ENCODE measurements at regions not wholly inside any gene's neighbourhood (a gene's known extent, or its start where the extent isn't known, plus 50 kb on each side); places are given as distances from the start of the nearest gene placed in this dataset.
A peak's percentile ranks its signal among the peaks of the same experiment; 100 is the strongest.

DNA sequence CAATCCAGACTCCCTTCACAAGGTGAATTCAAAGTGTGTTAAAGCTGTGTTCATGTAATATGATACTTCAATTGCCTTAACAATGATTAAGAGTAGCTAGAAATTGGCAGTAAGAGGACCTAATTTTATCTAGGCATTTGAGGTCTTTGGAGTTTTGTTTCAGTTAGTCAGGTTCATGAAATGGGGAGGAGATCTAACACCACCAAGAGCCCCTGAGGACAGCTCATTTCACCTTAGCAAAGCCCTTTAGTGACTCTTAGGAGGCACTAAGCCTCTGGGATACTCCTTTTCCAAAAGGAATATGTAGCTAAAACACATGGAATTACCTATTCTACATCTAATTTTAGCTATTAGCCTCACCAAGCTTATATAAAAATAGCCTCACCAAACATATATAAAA is 716.5 kb upstream of the RAB6C start:
- H3K27ac Mint-ChIP-seq: no peak overlapping the region
- H3K36me3 Mint-ChIP-seq (ENCODE audit: low read depth): no peaks in the 10 kb centered on the region
- no peaks in the 10 kb centered on the region for H3K4me1 Mint-ChIP-seq
- H3K9me3 Mint-ChIP-seq: peaks cover 20% of the 10 kb centered on the region
- H3K4me3 Mint-ChIP-seq: no peak overlapping the region
- intact Hi-C loops (cut with micrococcal nuclease): no loop called here
- H3K27me3 Mint-ChIP-seq: no peaks in the 10 kb centered on the region
- DNase-seq: no peak

DNA sequence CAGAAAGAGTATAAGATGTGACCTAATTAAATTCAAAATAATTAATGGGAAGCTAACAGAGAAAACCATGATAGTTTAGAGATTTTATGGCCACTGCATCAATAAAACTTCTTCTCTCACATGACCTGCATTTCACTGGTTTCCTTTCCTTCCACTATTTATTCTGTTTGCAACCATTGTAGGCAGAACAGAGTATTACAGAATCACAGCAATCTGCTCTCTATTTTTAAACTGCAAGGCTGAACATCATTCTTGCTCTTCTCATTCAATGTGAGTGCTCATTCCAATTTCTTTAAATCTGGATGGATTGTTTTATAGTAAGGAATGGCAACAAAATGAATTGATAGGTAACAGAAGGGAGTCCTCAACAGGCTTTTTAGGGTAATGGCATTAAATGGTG is 715.5 kb upstream of the RAB6C start:
- no peaks in the 10 kb centered on the region for H3K27me3 Mint-ChIP-seq
- intact Hi-C loops (cut with micrococcal nuclease): no loop called here
- H3K9me3 Mint-ChIP-seq: peaks cover 13% of the 10 kb centered on the region
- H3K27ac Mint-ChIP-seq: no peak overlapping the region
- no peak for DNase-seq
- no peak overlapping the region for H3K4me3 Mint-ChIP-seq
- no peaks in the 10 kb centered on the region for H3K36me3 Mint-ChIP-seq (ENCODE audit: low read depth)
- H3K4me1 Mint-ChIP-seq: no peaks in the 10 kb centered on the region

- Mint-ChIP-seq H3K36me3 (ENCODE audit: low read depth) (no peaks in the 10 kb centered on the region), H3K9me3 (peaks cover 9% of the 10 kb centered on the region), H3K4me3 (no peak overlapping the region), H3K4me1 (no peaks in the 10 kb centered on the region), H3K27me3 (no peaks in the 10 kb centered on the region), H3K27ac (no peak overlapping the region)
- intact Hi-C loops (cut with micrococcal nuclease): no loop called here
- no peak for DNase-seq
These were observed 711.9 kb upstream of the RAB6C start for GRCh38 chr2:129267559-129267958.

DNA sequence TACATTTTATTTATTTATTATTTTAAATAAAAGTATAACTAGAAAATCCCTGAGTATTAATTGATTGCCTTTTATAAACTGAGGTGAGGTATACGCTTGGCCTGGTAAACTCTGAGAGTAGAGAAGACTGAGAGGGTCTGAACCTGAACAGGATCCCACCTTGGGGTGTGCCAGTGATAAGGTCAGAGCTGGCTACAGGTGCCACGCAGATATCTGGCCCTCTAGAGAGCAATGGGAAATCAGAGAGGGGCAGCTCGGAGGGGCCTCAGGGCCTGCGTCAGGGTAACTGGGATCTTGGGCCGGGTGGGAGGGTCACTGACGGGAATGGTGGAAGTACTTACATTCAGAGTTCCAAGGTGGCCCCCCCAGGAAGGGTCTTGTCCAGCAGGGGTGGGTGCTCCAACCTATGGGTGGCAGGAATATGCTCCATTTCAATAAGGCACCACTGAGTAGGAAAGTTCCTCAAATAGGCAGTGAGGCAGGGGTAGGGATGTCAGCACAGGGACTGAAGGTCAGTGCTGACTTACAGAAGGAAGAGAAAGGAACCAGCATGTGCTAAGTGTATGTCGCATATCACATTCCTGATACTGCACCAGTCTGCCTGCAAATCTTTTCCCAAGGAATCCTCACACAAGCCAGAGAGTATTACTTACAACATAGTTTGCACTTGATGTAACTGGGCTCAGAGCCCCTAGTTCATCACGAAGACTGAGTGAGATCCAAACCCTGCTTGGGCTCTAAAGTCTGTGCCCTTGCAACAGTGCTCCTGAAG is 706.0 kb upstream of the RAB6C start:
- Mint-ChIP-seq H3K36me3 (ENCODE audit: low read depth) (no peaks in the 10 kb centered on the region), H3K4me1 (no peaks in the 10 kb centered on the region), H3K27ac (no peak overlapping the region), H3K9me3 (no peaks in the 10 kb centered on the region), H3K27me3 (no peaks in the 10 kb centered on the region), H3K4me3 (no peak overlapping the region)
- intact Hi-C loops (cut with micrococcal nuclease): no loop called here
- DNase-seq: no peak

- H3K4me1 Mint-ChIP-seq: no peaks in the 10 kb centered on the region
- no peak overlapping the region for H3K4me3 Mint-ChIP-seq
- intact Hi-C loops (cut with micrococcal nuclease): no loop called here
- DNase-seq: no peak
- H3K9me3 Mint-ChIP-seq: no peaks in the 10 kb centered on the region
- H3K36me3 Mint-ChIP-seq (ENCODE audit: low read depth): no peaks in the 10 kb centered on the region
- H3K27me3 Mint-ChIP-seq: no peaks in the 10 kb centered on the region
- H3K27ac Mint-ChIP-seq: no peak overlapping the region
These were observed 705.4 kb upstream of the RAB6C start for GRCh38 chr2:129274038-129274415.

GRCh38 chr2:129274918-129275317 is 704.5 kb upstream of the RAB6C start:
- Mint-ChIP-seq H3K9me3 (no peaks in the 10 kb centered on the region), H3K4me3 (no peak overlapping the region), H3K36me3 (ENCODE audit: low read depth) (no peaks in the 10 kb centered on the region), H3K4me1 (no peaks in the 10 kb centered on the region), H3K27ac (no peak overlapping the region), H3K27me3 (no peaks in the 10 kb centered on the region)
- DNase-seq: no peak
- intact Hi-C loops (cut with micrococcal nuclease): no loop called here

GRCh38 chr2:129275706-129276105 is 703.8 kb upstream of the RAB6C start:
- Mint-ChIP-seq H3K4me3 (no peak overlapping the region), H3K36me3 (ENCODE audit: low read depth) (no peaks in the 10 kb centered on the region), H3K9me3 (no peaks in the 10 kb centered on the region), H3K27ac (no peak overlapping the region), H3K27me3 (no peaks in the 10 kb centered on the region), H3K4me1 (no peaks in the 10 kb centered on the region)
- intact Hi-C loops (cut with micrococcal nuclease): no loop called here
- DNase-seq: no peak

DNA sequence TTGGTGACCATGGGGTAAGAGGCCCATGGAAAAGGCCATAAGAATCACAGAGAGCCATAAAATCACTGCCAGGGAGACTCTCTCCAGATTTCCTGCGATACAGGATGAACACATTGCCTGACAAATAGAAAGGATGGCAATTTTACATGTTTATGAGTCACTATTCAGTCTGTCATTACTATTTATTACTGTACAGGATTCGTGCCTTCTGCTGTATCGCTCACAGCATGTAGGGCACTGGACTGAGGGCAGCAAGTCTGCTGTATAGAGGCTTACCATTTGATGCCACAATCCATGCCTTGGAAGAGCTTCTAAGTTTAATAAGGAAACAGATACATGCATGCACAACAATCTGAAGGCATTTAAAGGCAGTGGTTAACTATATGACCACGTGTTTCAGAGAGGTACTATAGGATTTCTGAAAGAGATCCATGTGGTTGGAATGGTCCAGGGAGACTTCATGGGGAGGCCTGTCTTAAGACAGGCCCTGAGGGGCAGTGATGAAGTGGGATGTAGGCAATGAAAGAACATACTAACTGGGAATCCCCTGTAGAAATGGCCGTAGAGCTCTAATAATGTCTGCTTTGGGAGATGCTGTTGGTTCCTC is 702.4 kb upstream of the RAB6C start:
- peak; percentile 34 for DNase-seq
- Mint-ChIP-seq H3K27me3 (no peaks in the 10 kb centered on the region), H3K9me3 (no peaks in the 10 kb centered on the region), H3K27ac (no peak overlapping the region), H3K36me3 (ENCODE audit: low read depth) (no peaks in the 10 kb centered on the region), H3K4me1 (no peaks in the 10 kb centered on the region), H3K4me3 (no peak overlapping the region)
- intact Hi-C loops (cut with micrococcal nuclease): no loop called here

GRCh38 chr2:129277585-129277981 is 701.9 kb upstream of the RAB6C start:
- intact Hi-C loops (cut with micrococcal nuclease): no loop called here
- no peaks in the 10 kb centered on the region for H3K9me3 Mint-ChIP-seq
- DNase-seq: peak; percentile 17
- no peaks in the 10 kb centered on the region for H3K27me3 Mint-ChIP-seq
- no peaks in the 10 kb centered on the region for H3K36me3 Mint-ChIP-seq (ENCODE audit: low read depth)
- no peak overlapping the region for H3K27ac Mint-ChIP-seq
- no peaks in the 10 kb centered on the region for H3K4me1 Mint-ChIP-seq
- no peak overlapping the region for H3K4me3 Mint-ChIP-seq

GRCh38 chr2:129281791-129282530 is 697.5 kb upstream of the RAB6C start:
- intact Hi-C loops (cut with micrococcal nuclease): no loop called here
- Mint-ChIP-seq H3K9me3 (no peaks in the 10 kb centered on the region), H3K27me3 (no peaks in the 10 kb centered on the region), H3K36me3 (ENCODE audit: low read depth) (no peaks in the 10 kb centered on the region), H3K4me3 (no peak overlapping the region), H3K4me1 (no peaks in the 10 kb centered on the region), H3K27ac (no peak overlapping the region)
- DNase-seq: no peak

DNA sequence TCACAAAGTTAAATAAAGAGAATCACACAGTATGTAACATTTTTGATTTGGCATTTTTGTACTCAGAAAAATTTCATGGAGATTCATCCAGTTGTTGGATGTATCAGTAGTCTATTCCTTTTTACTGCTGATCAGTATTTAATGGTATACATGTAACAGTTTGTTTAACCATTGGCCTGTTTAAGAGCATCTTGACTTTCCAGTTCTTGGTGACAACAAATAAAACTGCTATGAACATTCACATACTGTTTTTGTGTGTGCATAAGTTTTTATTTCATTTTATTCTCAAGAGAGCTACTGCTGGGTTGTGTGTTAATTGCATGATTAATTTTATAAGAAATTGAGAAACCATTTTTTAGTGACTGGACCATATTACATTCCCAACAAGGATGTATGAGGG is 694.5 kb upstream of the RAB6C start:
- Mint-ChIP-seq H3K27ac (no peak overlapping the region), H3K4me1 (no peaks in the 10 kb centered on the region), H3K27me3 (no peaks in the 10 kb centered on the region), H3K36me3 (ENCODE audit: low read depth) (no peaks in the 10 kb centered on the region), H3K9me3 (no peaks in the 10 kb centered on the region), H3K4me3 (no peak overlapping the region)
- DNase-seq: no peak
- intact Hi-C loops (cut with micrococcal nuclease): no loop called here

- intact Hi-C loops (cut with micrococcal nuclease): no loop called here
- no peak overlapping the region for H3K27ac Mint-ChIP-seq
- DNase-seq: no peak
- no peak overlapping the region for H3K4me3 Mint-ChIP-seq
- H3K36me3 Mint-ChIP-seq (ENCODE audit: low read depth): no peaks in the 10 kb centered on the region
- H3K9me3 Mint-ChIP-seq: peaks cover 10% of the 10 kb centered on the region
- H3K4me1 Mint-ChIP-seq: no peaks in the 10 kb centered on the region
- no peaks in the 10 kb centered on the region for H3K27me3 Mint-ChIP-seq
These were observed 686.1 kb upstream of the RAB6C start for GRCh38 chr2:129293326-129293725.

- H3K36me3 Mint-ChIP-seq (ENCODE audit: low read depth): no peaks in the 10 kb centered on the region
- no peaks in the 10 kb centered on the region for H3K27me3 Mint-ChIP-seq
- intact Hi-C loops (cut with micrococcal nuclease): no loop called here
These were observed 683.1 kb upstream of the RAB6C start for GRCh38 chr2:129296396-129296795.

DNA sequence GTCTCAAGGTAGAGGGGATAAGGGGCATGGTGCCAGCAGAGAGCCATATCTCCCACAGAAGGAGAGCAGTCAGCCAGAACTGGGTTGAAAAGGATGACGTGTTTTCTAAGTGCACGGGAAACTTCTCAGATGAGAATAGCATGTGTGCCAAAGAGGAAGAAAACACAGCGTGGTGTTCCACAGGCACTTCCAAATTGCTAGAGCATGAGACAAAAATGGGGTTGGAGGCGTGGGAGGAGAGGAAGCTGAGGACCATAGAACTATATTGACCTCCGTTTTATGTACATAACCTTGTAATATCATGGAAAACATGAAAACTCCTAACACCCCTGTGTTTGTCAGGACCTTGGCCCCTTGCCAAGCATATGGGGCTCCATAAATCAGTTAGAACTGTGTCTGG is 682.7 kb upstream of the RAB6C start:
- Mint-ChIP-seq H3K9me3 (peaks cover 7% of the 10 kb centered on the region), H3K4me3 (no peak overlapping the region), H3K27me3 (no peaks in the 10 kb centered on the region), H3K36me3 (ENCODE audit: low read depth) (no peaks in the 10 kb centered on the region), H3K4me1 (no peaks in the 10 kb centered on the region), H3K27ac (no peak overlapping the region)
- no peak for DNase-seq
- intact Hi-C loops (cut with micrococcal nuclease): no loop called here

More at GRCh38 chr2:129296396-129296795, 683.1 kb upstream of the RAB6C start:
- DNase-seq: no peak
- no peak overlapping the region for H3K4me3 Mint-ChIP-seq
- no peak overlapping the region for H3K27ac Mint-ChIP-seq
- no peaks in the 10 kb centered on the region for H3K4me1 Mint-ChIP-seq
- peaks cover 7% of the 10 kb centered on the region for H3K9me3 Mint-ChIP-seq
